PFSK-1 (cell line): ENCODE measurements at regions not wholly inside any gene's neighbourhood (a gene's known extent, or its start where the extent isn't known, plus 50 kb on each side); places are given as distances from the start of the nearest gene placed in this dataset.

Source experiments
- FOXP2 ChIP-seq: optimal IDR thresholded peaks from 2 replicates; pipeline ENCODE3; 2011; ENCODE audit warnings: borderline replicate concordance, control low read depth, inconsistent platforms; ENCODE audit not compliant: insufficient read depth; ENCODE audit errors: extremely low read length, extremely low read depth
- POLR2AphosphoS5 ChIP-seq: IDR thresholded peaks from 2 replicates; pipeline ENCODE4 v1.6.1; 2012; ENCODE audit warnings: low read depth, mild to moderate bottlenecking, control low read depth, low read length, moderate library complexity
- SIN3A ChIP-seq: IDR thresholded peaks from 2 replicates; pipeline ENCODE4 v1.6.1; 2012; ENCODE audit warnings: mild to moderate bottlenecking, low read length, moderate library complexity, borderline replicate concordance; ENCODE audit not compliant: insufficient read depth
- TAF1 ChIP-seq: IDR thresholded peaks from 2 replicates; pipeline ENCODE4 v1.6.1; 2012; ENCODE audit warnings: low read length, control low read depth, borderline replicate concordance; ENCODE audit not compliant: insufficient read depth
- TF ChIP-seq, protein P1 (sequence below), 2 experiments: IDR thresholded peaks; 2 replicates each; pipeline versions ENCODE4 v1.6.1 to v1.8.0; 2011 to 2012; ENCODE audit warnings: low read depth in 2 of 2, low read length in 2 of 2, control low read depth in 1 of 2, inconsistent platforms in 1 of 2, mild to moderate bottlenecking in 1 of 2, moderate library complexity in 1 of 2; ENCODE audit not compliant: insufficient read depth in 1 of 2

GRCh38 chr6:103231181-103231580 lies 1628.5 kb downstream of the HACE1 start:
- TF ChIP-seq SIN3A, result no peak
- TF ChIP-seq TAF1, result no peak
- TF ChIP-seq, protein P1, sequence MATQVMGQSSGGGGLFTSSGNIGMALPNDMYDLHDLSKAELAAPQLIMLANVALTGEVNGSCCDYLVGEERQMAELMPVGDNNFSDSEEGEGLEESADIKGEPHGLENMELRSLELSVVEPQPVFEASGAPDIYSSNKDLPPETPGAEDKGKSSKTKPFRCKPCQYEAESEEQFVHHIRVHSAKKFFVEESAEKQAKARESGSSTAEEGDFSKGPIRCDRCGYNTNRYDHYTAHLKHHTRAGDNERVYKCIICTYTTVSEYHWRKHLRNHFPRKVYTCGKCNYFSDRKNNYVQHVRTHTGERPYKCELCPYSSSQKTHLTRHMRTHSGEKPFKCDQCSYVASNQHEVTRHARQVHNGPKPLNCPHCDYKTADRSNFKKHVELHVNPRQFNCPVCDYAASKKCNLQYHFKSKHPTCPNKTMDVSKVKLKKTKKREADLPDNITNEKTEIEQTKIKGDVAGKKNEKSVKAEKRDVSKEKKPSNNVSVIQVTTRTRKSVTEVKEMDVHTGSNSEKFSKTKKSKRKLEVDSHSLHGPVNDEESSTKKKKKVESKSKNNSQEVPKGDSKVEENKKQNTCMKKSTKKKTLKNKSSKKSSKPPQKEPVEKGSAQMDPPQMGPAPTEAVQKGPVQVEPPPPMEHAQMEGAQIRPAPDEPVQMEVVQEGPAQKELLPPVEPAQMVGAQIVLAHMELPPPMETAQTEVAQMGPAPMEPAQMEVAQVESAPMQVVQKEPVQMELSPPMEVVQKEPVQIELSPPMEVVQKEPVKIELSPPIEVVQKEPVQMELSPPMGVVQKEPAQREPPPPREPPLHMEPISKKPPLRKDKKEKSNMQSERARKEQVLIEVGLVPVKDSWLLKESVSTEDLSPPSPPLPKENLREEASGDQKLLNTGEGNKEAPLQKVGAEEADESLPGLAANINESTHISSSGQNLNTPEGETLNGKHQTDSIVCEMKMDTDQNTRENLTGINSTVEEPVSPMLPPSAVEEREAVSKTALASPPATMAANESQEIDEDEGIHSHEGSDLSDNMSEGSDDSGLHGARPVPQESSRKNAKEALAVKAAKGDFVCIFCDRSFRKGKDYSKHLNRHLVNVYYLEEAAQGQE (IDR thresholded peaks at IDR 0.05; ENCODE audit: insufficient read depth in 1 of 2, low read depth in 2 of 2, low read length in 2 of 2), result no peak
- no peak for TF ChIP-seq POLR2AphosphoS5
- TF ChIP-seq FOXP2, result no peak
